Activated naive CD4-positive, alpha-beta T cell treated with Interleukin-2 at 50 U/mL for 16 hours (primary cell): ENCODE measurements at regions not wholly inside any gene's neighbourhood (a gene's known extent, or its start where the extent isn't known, plus 50 kb on each side); places are given as distances from the start of the nearest gene placed in this dataset.

Experiments
- DNase-seq: peaks from one replicate; pipeline ENCODE4 v3.0.0-alpha.2; 2020

- DNase-seq, result no peak
Measured at GRCh38 chr4:23741681-23742191, 148.1 kb downstream of the PPARGC1A start.

GRCh38 chr4:23737571-23737970 is 152.3 kb downstream of the PPARGC1A start:
- no peak for DNase-seq

GRCh38 chr4:23736466-23736865 is 153.4 kb downstream of the PPARGC1A start:
- DNase-seq, result no peak

- no peak for DNase-seq
Measured at GRCh38 chr4:23734000-23734399, 155.8 kb downstream of the PPARGC1A start.

GRCh38 chr4:23733476-23733875 is 156.4 kb downstream of the PPARGC1A start:
- no peak for DNase-seq

- no peak for DNase-seq
Measured at GRCh38 chr4:23730998-23731397, 158.8 kb downstream of the PPARGC1A start.

DNA sequence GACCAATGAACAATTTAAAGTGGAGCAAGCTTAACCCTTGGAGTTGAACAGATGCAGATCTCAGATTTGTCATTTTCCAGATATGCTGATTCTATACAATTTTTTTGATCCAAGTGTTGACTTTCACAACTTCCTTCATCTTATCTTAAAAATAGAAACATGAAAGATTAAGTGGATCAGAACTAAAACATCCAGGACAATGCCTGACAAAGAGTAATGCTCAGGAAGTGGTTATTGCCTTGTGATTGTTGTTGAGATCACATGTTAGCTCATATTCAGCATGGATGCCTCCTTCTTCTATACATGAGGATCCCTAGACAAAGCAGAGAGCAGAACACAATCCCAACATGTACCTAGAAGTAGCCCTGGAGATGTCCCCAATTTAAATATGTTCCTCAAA is 160.9 kb downstream of the PPARGC1A start:
- DNase-seq, result no peak

DNA sequence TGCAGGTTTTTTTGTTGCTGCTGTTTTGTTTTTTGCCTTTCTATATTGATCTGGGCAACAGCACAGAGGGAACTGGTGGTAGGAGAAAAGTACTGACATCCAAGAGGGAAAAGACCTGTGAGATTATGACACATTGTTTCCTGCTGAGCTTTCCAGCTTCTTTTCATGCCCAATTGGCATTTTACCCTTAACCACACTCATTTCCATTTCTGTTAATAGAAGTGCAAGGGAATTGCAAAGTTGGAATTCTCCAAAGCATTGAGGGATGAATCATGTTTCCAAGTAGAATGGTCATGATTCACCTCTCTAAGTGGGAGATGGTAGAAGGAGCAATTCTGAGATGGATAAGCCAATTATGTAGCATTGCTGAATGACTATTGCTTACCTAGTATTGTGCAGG is 161.5 kb downstream of the PPARGC1A start:
- DNase-seq, result no peak

GRCh38 chr4:23720556-23720955 is 169.3 kb downstream of the PPARGC1A start:
- DNase-seq, result no peak

DNA sequence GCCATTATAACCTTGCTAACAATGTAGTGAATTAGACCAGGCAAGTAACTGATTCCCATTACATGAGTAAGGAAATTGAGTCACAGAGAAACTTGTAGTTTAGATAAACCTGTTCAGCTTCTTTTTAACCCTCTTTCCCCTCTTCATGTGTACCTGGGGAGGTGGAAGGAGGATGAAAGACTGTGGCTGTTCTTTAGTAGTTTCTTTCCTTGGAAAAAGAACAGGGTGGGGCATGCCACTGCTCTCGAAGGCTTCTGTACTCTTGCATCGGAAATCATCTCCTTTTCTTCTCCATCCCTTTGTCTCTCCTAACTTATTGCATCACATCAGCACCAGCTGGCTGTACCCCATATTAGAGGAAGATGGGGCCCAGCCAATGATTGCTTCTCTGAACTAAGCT is 171.4 kb downstream of the PPARGC1A start:
- DNase-seq, result no peak

DNA sequence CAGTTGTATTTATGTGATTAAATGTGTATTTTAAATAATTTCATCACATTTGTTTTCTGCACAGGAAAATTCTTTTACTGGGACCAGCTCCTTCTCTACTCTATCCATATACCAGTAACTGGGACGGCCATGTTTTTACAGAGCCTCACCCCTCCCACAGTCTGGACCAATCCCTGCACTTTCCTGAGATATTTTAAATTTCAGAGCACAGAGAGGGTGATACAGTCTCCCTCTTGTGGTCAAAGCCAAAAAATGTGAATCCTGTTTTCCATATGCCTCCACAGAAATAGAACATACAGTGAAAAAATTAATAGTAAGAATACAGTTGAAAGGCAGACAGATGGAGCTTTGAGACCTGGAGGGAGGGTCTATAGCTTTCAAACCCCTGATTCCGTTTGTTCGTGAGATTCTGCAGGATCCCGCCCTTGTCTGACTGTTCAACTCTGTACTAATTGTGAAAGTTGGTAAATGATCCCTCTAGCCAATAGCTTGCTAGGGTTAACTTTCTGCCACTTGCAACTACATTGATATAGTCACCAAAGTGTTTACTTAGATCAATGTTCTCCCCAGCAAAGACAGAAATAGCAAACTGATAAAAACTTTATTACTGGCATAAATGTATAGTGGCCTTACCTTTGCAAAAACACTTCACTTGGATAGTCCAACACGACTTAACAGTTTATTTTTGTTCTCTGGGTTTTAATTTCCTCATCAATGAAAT is 172.2 kb downstream of the PPARGC1A start:
- DNase-seq, result no peak

DNA sequence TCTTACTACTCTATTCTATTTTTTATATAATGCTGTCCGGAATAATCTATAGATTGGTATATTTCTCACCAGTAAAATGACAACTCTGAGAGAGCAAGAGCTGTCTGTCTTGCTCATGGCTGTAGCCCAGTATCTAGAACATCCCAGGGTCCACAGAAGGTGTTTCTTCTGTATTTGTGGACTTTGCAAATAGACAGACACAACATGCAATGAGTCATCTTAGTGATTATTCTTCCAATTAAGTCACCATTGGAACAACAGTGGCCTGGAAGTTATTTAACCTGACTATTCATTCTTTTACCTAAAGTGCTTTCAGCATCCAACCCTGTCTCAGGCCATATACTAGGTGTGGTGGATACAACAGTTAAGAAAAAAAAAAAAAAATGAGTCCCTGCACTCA is 179.5 kb downstream of the PPARGC1A start:
- no peak for DNase-seq

GRCh38 chr4:23707652-23708026 is 182.2 kb downstream of the PPARGC1A start:
- no peak for DNase-seq

GRCh38 chr4:23706972-23707651 is 182.7 kb downstream of the PPARGC1A start:
- no peak for DNase-seq

DNA sequence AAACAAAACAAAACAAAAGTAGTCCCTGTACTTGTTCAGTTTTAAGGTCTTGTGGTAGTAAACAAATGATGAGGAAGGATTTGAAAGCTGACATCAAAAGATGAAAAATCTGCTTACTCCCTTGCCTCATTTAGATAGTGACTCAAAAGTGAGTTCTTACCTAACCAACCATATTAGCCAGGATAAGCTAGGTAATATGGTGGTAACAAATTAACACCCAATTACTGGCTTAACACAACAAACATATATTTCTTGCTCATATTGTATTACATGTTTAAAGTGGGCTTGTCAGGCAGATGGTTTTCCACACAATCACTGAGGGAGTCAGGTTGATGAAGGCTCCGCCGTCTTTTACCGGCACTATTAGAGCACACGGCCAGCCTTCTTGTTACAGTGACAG is 189.7 kb downstream of the PPARGC1A start:
- DNase-seq, result no peak

DNA sequence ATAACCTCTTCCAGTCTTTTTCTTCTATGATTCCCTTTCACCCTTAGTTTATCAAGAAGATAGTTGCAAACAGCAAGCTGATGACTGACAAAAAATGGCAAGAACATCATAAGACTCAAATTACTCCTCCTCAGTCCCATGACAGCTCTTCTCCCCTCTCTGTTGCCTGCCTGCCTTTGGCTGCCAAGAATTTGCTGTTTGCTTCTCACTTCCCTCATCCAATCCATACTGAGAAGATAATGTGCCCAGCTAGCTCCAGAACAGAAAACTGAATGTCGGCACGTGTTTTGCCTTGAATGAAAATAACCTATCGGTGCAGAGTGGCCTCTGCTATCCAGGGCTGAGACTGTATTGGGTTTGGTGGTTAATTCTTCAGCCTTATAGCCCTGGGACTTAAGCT is 192.1 kb downstream of the PPARGC1A start:
- DNase-seq, result no peak

DNA sequence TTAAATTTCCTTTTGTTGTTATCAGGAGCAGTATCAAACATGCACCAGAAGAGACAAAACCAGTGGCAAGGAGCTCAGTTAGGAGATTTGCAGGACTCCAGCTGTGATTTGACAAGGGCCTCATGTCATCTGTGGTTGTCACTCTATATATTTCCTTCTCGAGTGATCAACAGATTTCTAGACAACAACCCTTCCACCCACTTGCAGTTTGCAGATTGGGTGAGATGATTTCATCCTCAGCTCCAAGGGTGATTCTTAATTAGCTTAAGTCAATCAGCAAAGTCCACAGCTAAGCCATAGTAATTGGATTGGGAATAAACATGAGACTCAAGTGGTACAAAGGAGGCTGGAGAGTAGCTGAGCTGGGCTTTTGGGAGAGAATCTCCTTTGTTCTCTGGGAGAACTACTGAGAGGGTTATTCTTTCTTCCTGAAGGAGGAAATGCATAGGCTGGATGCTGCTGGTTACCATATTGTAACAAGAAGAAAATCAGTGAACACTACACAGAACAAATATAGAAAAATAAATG is 192.8 kb downstream of the PPARGC1A start:
- DNase-seq, result no peak

DNA sequence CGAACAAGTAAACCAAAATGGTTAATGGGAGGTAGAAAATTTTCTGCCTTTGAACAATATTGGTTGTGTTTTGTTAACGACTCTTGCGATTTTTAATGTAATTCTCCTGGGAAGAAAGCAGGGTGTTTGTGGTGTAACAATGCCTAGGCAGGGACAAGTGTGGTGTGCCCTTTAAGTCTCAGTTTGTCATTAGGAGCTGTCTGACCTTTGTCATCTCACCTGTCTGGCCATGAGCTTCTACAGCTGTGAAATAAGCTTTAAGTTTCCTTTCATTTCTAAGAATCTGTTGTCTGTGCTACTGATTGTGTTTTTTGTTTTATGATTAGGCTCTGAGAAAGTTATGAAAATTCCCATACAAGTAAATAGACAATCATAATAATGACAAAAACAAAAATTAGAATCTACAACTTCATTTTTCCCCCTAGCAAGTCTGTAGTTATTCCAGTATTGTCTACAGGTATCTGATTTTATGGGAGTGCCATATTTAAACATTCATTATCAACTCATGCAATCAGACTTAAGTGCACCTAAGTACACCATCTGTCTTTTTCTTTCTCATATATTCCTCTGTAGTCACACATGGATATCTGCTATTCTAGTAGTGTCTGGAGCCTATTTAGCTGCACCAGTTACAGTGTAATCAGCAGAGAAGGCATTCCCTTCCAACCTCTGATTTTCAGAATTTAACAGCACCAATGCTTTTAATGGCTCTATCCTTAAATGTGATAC is 203.5 kb downstream of the PPARGC1A start:
- no peak for DNase-seq

- no peak for DNase-seq
Measured at GRCh38 chr4:23685471-23685870, 204.4 kb downstream of the PPARGC1A start.

DNA sequence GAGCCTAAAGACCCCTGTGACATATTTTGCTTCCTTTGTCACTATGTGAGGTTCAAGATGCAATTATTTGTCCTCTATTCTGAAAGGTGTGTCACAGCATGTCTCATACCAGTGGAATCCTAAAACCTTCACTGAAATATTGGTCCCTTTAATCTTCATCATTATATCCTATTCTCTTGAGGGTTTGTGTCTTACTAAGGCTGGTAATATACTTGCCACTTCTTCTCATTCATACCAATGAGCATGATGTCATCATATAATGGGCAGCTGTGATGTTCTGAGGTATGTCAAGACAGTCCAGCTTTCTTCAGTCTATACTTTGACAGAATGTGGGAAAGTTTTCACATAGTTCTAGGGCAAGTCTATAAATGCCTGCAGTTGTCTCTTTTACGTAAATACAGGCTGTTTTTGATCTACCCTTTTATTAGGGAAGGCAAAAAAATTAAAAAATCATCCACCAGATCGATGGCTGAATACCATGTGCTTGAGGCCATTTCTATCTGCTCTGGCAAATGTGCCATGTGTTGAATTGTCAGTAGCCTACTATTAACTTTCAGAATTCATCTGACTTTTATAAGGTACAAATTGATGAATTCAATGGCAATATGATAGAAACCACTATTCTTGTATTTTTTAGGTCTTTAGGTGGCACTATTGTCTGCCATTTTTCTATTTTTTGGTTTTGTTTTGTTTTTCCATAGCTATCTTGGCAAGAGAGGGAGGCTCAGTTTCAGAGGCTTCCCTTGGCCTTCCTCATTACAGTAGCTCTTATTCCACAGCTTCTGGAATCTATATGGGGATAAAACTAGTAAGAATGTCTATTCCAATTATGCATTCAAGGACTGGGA is 209.0 kb downstream of the PPARGC1A start:
- no peak for DNase-seq

DNA sequence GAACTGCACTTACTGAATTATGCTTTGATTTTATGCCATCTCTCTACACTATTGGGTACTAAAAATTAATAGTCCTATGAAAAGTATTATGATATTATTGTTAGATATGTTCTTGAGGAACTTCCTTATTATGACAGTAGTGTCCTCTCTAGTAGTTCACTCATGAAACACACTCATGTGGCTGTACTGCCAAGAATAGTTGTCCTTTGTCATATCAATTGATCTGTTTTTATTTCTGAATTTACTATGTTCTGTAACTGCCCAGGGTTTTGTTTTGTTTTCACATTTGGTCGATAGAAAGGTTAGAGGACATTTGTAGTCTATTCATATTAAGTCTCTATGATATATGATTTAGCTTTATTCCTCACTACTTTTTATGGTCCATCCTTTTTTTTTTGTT is 215.2 kb downstream of the PPARGC1A start:
- no peak for DNase-seq

GRCh38 chr4:23667659-23668058 is 222.2 kb downstream of the PPARGC1A start:
- no peak for DNase-seq

GRCh38 chr4:23660865-23661264 is 229.0 kb downstream of the PPARGC1A start:
- DNase-seq, result no peak
